ENCODE measurements at regions not wholly inside any gene's neighbourhood (a gene's known extent, or its start where the extent isn't known, plus 50 kb on each side); places are given as distances from the start of the nearest gene placed in this dataset.

DNA sequence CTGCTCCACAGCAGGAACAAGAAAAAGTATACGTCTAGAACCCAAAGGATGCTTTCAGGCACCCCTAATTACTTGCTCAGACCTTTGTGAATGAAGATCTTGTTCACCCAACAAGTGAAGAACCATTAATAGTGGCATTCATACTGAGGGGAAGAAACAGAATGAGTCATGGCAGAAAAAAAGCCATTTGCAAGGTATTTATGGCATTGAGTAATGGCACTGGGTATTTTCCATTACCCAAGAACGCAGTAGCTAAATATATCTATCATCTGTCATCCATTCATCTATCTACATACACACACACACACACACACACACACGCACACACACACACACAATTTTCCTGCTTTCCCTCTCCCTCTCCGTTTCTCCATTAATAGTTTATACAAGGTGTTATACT, 56.4 kb upstream of the XIRP2 start:
- CTCF ChIA-PET: no interaction called here
- Mint-ChIP-seq H3K36me3 (ENCODE audit: low read depth) (no peaks in the 10 kb centered on the region), H3K4me1 (ENCODE audit: low read depth) (no peaks in the 10 kb centered on the region), H3K27ac (no peak overlapping the region), H3K4me3 (no peak overlapping the region), H3K27me3 (ENCODE audit: low read depth) (no peaks in the 10 kb centered on the region), H3K9me3 (no peaks in the 10 kb centered on the region)
- intact Hi-C loops (cut with micrococcal nuclease): no loop called here
- DNase-seq: no peak

DNA sequence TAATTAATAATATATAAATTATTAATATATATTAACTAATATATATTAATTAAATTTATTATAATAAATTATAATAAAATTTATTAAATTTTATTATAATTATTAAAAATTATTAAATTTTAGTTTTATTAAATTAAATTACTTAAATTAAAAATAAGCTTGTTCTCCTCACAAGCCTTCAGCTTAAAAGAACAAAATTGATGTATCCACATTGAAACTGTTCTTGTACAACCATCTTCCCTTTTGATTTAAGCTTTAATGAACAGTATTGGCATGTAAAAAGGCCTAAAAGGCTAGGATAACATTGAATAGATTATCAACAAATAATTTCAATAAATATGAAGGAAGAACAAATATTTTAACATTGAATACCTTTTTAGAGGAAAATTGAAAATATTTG, 62.4 kb upstream of the XIRP2 start:
- Mint-ChIP-seq H3K36me3 (ENCODE audit: low read depth) (no peaks in the 10 kb centered on the region), H3K4me1 (ENCODE audit: low read depth) (no peaks in the 10 kb centered on the region), H3K9me3 (no peaks in the 10 kb centered on the region), H3K27ac (no peak overlapping the region), H3K27me3 (ENCODE audit: low read depth) (no peaks in the 10 kb centered on the region), H3K4me3 (no peak overlapping the region)
- intact Hi-C loops (cut with micrococcal nuclease): no loop called here
- CTCF ChIA-PET: no interaction called here
- DNase-seq: no peak

DNA sequence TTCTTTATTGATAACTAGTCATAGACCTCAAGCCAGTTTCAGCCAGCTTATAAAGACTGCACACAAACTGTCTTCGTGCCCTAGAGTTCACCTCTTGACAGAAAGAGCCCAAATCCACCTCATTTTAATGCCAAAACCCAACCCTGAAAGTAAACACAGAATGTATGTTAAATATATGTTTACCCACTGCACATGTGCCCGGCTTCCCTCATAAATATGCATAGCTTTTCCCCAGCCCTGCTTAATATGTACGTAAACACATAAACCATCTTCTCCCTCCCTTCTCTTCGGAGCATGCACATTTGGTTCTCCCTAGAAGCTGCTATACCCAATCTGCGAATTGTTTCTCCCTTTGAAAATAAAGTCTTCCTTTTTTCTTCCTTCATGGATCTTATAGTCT, 73.9 kb upstream of the XIRP2 start:
- Mint-ChIP-seq H3K4me1 (ENCODE audit: low read depth) (no peaks in the 10 kb centered on the region), H3K27me3 (ENCODE audit: low read depth) (no peaks in the 10 kb centered on the region), H3K9me3 (no peaks in the 10 kb centered on the region), H3K36me3 (ENCODE audit: low read depth) (no peaks in the 10 kb centered on the region), H3K27ac (no peak overlapping the region), H3K4me3 (no peak overlapping the region)
- intact Hi-C loops (cut with micrococcal nuclease): no loop called here
- no peak for DNase-seq
- CTCF ChIA-PET: no interaction called here

DNA sequence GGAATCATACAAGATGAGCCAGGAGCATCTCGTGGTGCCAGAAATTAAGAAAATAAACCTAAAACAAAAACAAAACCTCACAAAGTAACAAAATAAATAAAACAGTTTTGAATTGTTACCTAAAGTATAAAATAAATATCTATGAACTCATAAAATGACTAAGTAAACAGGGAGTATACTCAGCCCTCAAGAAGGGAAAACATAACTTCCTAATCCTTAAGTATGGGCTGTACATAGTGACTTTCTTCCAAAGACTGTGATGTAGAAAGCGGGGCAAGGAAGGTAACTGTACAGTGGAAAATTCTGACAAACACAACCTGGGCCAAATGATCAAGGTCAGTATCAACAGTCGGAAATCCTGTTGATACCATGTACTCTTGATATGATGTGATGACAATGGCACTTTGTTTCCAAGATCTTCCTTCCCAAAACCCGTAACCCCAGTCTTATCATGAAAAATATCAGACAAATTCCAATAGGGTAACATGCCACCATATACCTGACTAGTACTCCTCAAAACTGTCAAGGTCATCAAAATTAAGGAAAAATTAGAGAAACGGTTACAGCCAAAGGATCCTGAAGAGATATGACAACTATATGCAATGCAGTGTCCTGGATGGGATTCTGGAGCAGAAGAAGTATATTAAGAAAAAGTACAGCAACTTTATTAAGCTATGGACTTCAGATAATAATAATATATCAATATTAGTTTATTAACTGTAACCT, 76.0 kb upstream of the XIRP2 start:
- CTCF ChIA-PET: no interaction called here
- Mint-ChIP-seq H3K4me1 (ENCODE audit: low read depth) (no peaks in the 10 kb centered on the region), H3K4me3 (no peak overlapping the region), H3K27me3 (ENCODE audit: low read depth) (no peaks in the 10 kb centered on the region), H3K27ac (no peak overlapping the region), H3K36me3 (ENCODE audit: low read depth) (no peaks in the 10 kb centered on the region), H3K9me3 (no peaks in the 10 kb centered on the region)
- intact Hi-C loops (cut with micrococcal nuclease): no loop called here
- DNase-seq: no peak

DNA sequence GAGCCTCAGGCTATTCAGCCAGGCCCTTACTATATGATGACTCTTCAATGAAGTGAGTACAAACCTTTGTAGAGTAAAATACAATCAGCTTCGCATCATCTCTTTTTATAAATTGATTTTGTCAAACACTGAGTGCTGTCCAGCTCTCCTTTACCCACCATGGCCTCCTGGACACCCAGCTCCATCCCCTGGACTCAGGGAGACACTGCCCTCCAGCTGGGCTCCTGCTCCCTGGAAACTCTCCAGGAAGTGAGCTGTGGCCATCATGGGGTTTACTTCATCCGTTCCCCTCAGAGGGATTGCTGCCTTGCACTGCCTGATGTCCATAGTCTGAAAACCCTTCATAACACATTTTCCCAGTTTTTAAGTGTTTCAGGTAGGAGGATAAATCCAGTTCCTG, 82.5 kb upstream of the XIRP2 start:
- intact Hi-C loops (cut with micrococcal nuclease): no loop called here
- H3K27me3 Mint-ChIP-seq (ENCODE audit: low read depth): no peaks in the 10 kb centered on the region
- H3K27ac Mint-ChIP-seq: no peak overlapping the region
- no peaks in the 10 kb centered on the region for H3K36me3 Mint-ChIP-seq (ENCODE audit: low read depth)
- H3K4me3 Mint-ChIP-seq: no peak overlapping the region
- CTCF ChIA-PET: interaction anchor here (1.1 kb wide), 1 partner anchor 140 kb away, joined by 3 read pairs; no protein-coding TSS in a partner anchor
- DNase-seq: no peak
- H3K9me3 Mint-ChIP-seq: no peaks in the 10 kb centered on the region
- peaks cover 23% of the 10 kb centered on the region for H3K4me1 Mint-ChIP-seq (ENCODE audit: low read depth)

DNA sequence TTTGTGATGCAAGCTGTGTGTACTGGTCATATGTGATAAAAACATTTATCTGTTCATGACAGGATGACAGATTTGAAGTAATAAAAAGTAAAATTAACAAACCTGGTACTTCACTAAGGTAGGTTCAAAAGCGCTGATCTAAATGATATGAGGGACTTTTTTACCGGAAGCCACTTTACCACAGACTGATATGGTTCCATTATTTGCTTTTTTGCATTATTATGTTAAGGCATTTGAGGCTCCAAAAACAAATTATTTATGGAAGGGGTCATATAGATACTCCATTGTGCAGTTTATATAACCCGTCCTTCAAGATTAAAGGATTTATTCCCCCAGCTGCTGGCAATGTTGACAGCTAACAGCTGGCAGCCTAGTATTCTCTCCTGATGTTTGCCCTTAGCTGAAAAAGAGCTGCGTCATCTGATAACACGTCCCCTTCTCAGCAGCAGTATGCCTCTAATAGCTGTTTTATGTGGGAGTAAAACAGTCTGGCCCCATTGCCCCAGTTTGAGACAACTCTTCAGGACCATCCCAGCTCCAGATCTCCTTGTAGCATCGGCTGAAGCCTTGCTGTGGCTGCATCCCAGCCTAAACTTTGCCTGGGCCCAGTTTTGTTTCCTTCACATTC, 84.8 kb upstream of the XIRP2 start:
- no peak for DNase-seq
- intact Hi-C loops (cut with micrococcal nuclease): no loop called here
- H3K36me3 Mint-ChIP-seq (ENCODE audit: low read depth): no peaks in the 10 kb centered on the region
- CTCF ChIA-PET: interaction anchor here (1.0 kb wide), 1 partner anchor 21 kb away, joined by 3 read pairs; no protein-coding TSS in a partner anchor
- no peaks in the 10 kb centered on the region for H3K27me3 Mint-ChIP-seq (ENCODE audit: low read depth)
- peaks cover 23% of the 10 kb centered on the region for H3K4me1 Mint-ChIP-seq (ENCODE audit: low read depth)
- H3K9me3 Mint-ChIP-seq: no peaks in the 10 kb centered on the region
- no peak overlapping the region for H3K4me3 Mint-ChIP-seq
- H3K27ac Mint-ChIP-seq: no peak overlapping the region

DNA sequence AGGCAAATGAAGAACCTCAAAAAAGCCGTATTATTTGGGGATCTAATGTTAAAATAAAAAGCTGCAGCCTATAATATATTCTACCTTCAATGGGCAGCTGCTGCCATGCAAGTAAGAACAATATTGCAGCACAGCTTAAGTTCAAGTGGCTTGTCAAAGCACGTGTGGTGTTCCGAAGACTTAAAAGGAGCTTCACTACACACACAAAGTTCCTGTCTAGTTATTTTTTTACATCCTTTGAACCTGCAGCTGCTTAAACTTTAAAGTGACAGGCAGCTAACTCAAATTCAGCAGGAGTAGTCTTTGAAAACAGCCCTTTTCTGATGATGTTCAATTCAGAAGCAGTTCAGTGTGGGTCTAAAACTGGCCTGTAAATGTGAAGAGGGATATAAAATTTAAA, 85.8 kb upstream of the XIRP2 start:
- Mint-ChIP-seq H3K36me3 (ENCODE audit: low read depth) (no peaks in the 10 kb centered on the region), H3K4me1 (ENCODE audit: low read depth) (peaks cover 23% of the 10 kb centered on the region), H3K4me3 (no peak overlapping the region), H3K9me3 (no peaks in the 10 kb centered on the region), H3K27me3 (ENCODE audit: low read depth) (no peaks in the 10 kb centered on the region), H3K27ac (no peak overlapping the region)
- DNase-seq: no peak
- CTCF ChIA-PET: interaction anchor here (1.0 kb wide), 1 partner anchor 20 kb away, joined by 3 read pairs; no protein-coding TSS in a partner anchor
- intact Hi-C loops (cut with micrococcal nuclease): no loop called here

DNA sequence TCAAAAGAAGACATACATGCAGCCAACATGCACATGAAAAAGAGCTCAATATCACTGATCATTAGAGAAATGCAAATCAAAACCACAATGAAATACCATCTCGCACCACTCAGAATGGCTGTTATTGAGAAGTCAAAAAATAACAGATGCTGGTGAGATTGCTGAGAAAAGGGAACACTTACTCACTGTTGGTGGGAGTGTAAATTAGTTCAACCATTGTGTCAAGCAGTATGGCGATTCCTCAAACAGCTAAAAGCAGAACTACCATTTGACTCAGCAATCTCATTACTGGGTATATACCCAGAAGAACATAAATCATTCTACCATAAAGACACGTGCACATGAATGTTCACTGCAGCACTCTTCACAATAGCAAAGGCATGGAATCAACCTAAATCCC, 95.5 kb upstream of the XIRP2 start:
- Mint-ChIP-seq H3K4me3 (no peak overlapping the region), H3K27ac (no peak overlapping the region), H3K4me1 (ENCODE audit: low read depth) (no peaks in the 10 kb centered on the region), H3K27me3 (ENCODE audit: low read depth) (no peaks in the 10 kb centered on the region), H3K9me3 (peaks cover 17% of the 10 kb centered on the region), H3K36me3 (ENCODE audit: low read depth) (no peaks in the 10 kb centered on the region)
- CTCF ChIA-PET: no interaction called here
- intact Hi-C loops (cut with micrococcal nuclease): no loop called here
- no peak for DNase-seq

DNA sequence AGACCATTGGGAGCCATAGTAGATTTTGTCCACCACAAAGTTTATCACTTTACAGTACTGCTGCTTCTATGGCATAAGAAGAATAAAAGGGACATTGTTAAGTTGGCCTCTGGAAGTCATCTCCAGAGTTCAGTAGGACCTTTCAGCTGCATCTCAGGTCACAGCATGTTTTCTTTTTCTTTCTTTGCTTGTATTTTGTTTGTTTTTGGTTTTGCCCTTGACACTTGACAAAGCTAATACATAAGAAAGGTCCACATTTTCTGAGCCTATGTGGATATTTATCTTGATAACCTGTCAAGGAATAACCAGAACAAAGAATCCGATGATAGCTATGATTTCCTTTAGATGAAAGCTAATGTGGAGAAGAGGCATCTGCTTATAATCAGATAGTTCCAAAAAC, 101.6 kb upstream of the XIRP2 start:
- H3K27me3 Mint-ChIP-seq (ENCODE audit: low read depth): no peaks in the 10 kb centered on the region
- H3K4me3 Mint-ChIP-seq: no peak overlapping the region
- H3K27ac Mint-ChIP-seq: no peak overlapping the region
- H3K4me1 Mint-ChIP-seq (ENCODE audit: low read depth): peaks cover 2% of the 10 kb centered on the region
- H3K36me3 Mint-ChIP-seq (ENCODE audit: low read depth): no peaks in the 10 kb centered on the region
- DNase-seq: no peak
- peaks cover 8% of the 10 kb centered on the region for H3K9me3 Mint-ChIP-seq
- intact Hi-C loops (cut with micrococcal nuclease): no loop called here
- CTCF ChIA-PET: no interaction called here

DNA sequence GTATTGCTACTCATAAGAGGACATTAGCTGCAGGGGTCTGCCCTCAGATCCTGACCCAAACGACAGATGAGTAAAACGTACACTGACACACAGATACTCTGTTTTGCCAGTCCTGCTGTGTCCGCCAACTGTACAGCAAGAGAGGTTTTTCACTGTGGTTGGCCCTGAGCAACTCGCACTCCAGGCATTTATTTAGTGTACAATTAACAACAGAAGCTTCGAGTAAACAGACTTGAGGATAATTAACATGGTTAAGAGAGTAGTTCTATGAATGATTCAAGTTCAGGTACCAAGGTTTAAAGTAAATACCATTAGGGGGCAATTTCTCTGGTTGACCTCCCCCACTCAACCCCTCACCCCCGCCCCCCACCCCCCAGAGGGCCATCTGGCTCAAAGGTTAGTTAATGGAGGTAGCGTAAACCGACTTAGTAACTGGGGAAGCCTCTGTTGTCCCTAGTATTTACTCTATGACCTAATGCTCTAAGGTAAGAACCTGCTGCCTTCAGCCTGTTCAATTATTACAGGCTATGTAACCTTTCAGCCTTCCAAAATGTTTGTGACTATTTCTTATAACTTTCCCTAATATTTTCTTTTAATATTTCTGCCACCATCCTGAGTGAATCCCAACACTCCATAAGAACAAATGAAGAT, 103.9 kb upstream of the XIRP2 start:
- intact Hi-C loops (cut with micrococcal nuclease): loop anchor here (5.0 kb wide), 1 partner anchor 33 kb away; no protein-coding TSS in a partner anchor
- H3K4me1 Mint-ChIP-seq (ENCODE audit: low read depth): peaks cover 2% of the 10 kb centered on the region
- H3K27ac Mint-ChIP-seq: no peak overlapping the region
- no peak for DNase-seq
- H3K36me3 Mint-ChIP-seq (ENCODE audit: low read depth): no peaks in the 10 kb centered on the region
- no peaks in the 10 kb centered on the region for H3K9me3 Mint-ChIP-seq
- H3K27me3 Mint-ChIP-seq (ENCODE audit: low read depth): no peaks in the 10 kb centered on the region
- CTCF ChIA-PET: no interaction called here
- no peak overlapping the region for H3K4me3 Mint-ChIP-seq

DNA sequence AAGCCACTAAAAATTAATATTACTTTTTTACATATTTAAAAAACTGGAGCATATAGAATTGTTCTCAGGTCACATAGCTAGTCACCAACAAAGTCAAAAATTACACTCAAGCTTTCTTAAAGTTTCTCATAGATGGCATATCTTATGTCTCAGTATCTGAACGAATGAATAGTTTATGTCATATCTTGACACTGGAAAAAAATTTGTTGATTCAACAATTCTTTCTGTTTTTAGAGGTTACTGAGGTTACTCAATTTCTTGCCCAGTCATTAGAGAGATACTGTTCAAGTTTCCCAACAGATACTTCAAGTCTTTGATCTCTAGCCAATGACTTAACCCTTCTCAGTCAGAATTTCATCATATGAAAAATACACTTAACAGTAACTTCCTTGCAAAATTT, 113.1 kb upstream of the XIRP2 start:
- intact Hi-C loops (cut with micrococcal nuclease): no loop called here
- Mint-ChIP-seq H3K4me3 (no peak overlapping the region), H3K4me1 (ENCODE audit: low read depth) (peaks cover 2% of the 10 kb centered on the region), H3K36me3 (ENCODE audit: low read depth) (no peaks in the 10 kb centered on the region), H3K9me3 (no peaks in the 10 kb centered on the region), H3K27me3 (ENCODE audit: low read depth) (no peaks in the 10 kb centered on the region), H3K27ac (no peak overlapping the region)
- CTCF ChIA-PET: no interaction called here
- DNase-seq: no peak

DNA sequence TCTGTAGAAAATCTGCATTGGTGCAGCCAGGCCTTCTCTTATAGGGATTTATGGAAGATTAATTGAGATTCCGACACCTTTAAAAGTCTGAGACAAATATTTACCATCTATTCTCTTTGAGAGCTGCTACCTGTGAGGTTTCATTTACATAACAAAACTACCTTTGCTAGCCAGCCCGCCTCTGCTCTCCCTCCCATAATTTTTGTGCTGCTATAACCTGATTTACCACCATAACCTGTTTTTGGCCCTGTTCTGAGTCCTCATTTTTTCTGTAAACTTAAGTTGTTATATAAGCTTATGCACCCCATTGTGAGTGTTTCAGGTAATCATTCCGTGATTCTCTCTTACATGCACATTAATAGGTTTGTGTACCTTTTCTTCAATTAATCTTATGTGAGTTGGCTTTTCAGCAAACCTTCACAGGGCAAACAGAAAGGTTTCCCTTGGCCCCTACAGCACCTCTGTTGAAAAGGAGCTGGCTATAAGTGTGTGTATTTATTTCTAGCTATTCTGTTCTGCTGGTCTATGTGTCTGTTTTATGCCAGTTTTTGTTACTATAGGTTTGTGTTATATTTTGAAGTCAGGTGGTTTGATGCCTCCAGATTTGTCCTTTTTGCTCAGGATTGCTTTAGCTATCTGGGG, 114.9 kb upstream of the XIRP2 start:
- Mint-ChIP-seq H3K9me3 (peaks cover 2% of the 10 kb centered on the region), H3K27ac (no peak overlapping the region), H3K4me3 (no peak overlapping the region), H3K27me3 (ENCODE audit: low read depth) (no peaks in the 10 kb centered on the region), H3K4me1 (ENCODE audit: low read depth) (peaks cover 2% of the 10 kb centered on the region), H3K36me3 (ENCODE audit: low read depth) (no peaks in the 10 kb centered on the region)
- intact Hi-C loops (cut with micrococcal nuclease): no loop called here
- DNase-seq: no peak
- CTCF ChIA-PET: no interaction called here

Measured in activated naive CD4-positive, alpha-beta T cell treated with anti-CD3 and anti-CD28 coated beads for 36 hours (primary cell).